HG03354 (cell line): ENCODE measurements at regions not wholly inside any gene's neighbourhood (a gene's known extent, or its start where the extent isn't known, plus 50 kb on each side); places are given as distances from the start of the nearest gene placed in this dataset.

Experiments
- ATAC-seq: cut with Tn5 transposase; IDR thresholded peaks from one replicate; pipeline ENCODE4 v1.9.1; 2021; ENCODE audit warnings: mild to moderate bottlenecking; ENCODE audit not compliant: unreplicated experiment, poor library complexity, severe bottlenecking

DNA sequence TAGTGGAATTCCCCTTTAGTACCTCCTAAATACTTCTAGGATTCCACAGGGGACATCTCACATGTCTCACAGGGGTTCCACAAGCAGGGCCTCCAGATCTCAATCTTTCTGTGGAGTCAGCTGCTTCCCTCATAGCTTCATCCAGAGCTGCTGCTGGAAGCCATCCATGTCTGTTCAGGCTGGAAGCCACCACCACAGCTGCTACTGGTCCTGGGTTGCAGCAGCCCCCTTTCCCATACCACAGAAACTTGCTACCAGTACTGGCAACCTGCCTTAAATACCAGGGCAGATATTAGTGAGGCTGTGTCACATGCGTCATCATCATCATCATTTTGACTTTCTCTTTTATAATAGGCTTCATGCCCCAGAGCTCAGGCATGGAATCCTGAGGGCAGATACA lies 242.7 kb upstream of the NCAM1 start:
- no peak for ATAC-seq

DNA sequence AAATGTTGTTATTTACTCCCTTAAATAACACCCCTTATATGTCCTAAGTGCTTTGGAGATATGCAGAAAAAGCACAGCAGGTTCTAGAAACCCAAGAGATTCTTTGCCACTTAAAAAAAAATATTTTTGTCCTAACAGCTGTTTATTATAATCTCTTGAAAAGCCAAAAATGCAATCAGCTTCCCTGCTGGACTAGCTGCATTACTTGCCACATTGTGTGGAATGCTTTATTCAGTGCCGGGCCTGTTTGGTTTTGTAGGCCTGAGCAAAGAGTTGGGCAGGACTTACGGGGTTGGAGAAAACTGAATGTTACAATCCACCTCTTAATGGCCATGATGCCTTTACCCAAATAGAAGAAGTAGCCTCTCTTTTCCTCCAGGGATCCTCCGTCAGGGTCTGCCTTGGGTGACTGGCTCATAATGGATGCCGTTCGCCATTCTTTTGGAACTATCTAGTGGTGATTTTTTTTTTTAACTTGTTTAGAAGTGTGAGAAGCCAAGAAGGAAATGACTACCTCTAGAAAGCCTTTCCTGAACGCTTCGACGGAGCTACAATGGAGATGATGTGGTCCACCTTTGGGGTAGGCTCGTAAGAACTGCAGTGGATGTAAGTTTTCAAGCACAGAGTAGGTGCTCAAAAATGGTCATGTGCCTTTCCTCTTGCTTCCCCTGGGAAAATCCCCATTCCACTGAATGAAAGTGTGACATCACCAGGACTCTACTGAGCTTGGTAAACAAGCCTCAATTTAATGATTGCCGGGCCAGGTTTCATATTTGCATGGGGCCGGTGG lies 241.3 kb upstream of the NCAM1 start:
- no peak for ATAC-seq

DNA sequence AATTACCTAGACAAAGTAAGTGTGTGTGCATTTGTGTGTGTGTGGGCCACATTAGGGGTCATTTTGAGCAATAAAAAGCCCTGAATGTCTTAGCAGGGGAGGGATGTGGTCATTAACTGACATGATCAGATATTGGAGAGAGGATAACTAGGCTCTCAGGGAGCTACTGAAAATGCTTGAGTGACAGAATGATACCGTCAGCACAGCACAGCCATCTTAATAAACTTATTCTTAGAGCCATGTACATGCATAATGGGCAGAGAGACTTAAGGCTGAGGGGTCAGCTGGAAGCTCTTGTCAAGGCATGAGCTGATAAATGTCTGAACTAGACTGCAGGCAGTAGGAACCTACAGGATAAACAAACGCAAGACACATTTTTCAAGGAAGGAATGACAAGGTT lies 239.1 kb upstream of the NCAM1 start:
- no peak for ATAC-seq

DNA sequence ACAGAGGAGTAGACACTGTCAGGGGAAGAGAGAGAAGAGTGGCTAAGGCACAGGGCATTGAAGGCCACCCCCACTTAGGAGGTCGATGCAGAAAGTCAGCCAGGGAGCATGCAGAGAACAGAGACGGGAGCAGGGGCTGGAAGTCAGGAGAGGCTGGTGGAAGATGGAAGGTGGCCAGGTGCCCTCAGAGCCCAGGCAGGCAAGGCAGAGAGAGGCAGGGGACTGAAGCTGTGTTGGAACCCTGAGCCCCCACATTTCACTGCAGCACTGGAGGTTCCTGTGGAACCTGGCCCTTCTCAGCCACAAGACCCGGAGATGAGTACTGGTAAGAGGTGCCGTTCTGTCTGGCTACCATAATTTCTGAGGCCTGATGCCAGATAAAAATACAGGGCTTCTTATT lies 238.3 kb upstream of the NCAM1 start:
- no peak for ATAC-seq

DNA sequence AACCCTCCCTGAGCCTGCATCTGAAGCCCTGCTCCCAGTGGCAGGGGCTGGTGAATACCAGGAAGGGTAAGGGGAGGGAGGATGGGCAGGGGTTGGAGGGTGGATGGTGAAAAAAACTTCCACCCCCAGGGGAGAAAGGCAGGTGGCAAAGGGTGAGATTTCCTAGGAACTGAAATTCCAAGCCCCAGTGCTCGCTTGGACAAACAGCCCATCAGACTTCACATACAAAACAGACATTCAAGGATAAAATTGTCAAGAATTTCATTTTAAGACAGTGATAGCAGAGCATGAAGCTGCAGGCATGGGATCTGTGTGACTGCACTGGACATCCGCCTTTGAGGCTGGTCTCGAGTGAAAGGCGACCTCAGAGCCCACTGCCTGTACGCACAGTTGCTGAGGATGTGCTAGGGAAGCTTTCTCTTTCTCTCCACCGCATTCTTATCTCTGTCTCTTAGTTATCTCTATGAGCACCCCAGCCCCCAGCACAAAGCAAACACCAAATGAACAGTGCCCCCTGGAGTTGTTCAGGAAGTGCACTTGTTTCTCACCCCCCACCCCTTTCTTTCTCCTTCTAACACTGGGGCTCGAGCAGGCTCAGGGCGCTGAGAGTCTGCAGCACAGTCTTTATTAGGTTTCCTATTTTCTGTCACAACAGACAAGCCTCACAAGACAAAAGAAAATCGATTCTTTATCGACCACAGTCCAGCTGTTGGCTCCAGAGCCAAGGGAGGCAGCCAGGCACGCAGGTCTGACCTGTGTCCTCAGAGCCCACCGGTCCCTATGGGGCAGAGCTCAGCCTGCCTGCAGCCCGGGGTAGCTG lies 237.3 kb upstream of the NCAM1 start:
- ATAC-seq, result no peak

DNA sequence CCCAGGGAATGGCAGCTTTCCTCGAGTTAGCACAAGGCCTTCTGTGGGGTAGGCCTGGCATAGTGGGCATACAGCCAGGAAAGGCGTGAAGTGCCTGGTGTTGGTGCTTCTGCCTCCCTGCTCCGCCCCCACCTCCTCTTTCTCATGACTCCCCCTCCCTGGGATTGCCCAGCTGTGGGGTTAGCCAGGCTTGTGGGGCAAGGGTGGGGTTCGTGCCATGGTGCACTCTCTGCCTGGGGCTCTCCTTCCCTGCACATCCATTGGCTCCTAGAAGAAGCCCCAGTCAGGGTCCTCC lies 236.8 kb upstream of the NCAM1 start:
- ATAC-seq, result no peak

DNA sequence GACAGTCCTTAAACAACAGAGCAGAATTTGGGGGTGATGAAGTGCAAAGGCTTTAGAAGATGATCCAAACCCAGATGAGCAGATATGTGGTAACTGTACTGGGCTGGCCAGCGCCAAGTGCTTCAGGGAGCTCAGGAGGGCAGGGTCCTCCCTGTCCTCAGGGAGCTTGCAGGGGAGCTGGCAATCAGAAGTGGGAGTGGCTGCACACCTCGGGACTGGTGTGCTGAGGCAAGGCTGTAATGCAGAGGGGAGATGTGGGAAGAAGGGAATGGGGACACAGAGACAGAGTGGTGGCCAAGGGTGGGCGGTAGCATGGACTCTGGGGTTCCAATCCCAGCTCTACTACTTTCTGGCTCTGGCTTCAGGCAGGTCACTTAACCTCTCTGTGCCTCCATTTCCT lies 235.6 kb upstream of the NCAM1 start:
- ATAC-seq, result no peak

DNA sequence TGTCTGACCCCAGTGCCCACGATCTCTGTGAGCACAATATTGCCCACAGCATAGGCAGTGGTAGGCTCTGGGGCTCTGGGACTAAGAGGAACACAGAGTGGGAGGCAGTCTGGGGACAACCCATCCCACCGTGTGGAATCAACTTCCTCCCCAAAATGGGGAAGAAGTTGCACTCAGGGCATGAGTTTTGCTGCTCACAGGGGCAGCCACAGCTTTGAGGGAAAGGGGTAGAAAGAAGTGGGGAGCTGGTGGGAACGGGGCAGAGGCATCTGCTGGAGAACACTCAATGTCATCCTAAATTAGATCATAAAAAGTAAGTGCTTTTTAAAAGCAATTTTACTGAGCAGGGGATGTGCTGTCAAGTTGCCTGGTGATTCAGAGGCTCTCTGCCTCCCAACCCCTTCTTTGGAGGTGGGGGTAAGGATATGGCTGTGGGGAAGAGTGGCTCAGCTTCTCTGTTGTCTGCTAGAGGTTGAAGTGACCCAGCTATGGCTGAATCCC lies 233.8 kb upstream of the NCAM1 start:
- no peak for ATAC-seq

DNA sequence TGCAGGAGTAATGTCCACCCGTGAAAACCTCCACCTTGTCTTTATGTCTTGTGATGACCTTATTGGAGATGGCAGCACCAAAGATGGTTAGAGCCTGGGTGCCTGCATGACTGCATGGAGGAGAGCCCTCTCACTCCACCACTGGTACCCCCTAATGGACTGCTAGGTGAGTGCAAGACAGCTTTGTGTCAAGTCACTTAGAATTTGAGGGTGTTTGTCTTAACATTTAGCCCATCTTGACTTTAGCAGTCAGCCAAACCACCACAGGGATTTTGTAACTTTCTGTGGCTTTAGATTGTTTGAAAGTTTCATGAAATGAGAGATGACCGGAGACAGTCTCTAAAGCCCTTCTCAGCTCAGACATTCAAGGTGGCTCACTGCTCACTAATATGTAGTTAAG lies 232.9 kb upstream of the NCAM1 start:
- ATAC-seq, result no peak

DNA sequence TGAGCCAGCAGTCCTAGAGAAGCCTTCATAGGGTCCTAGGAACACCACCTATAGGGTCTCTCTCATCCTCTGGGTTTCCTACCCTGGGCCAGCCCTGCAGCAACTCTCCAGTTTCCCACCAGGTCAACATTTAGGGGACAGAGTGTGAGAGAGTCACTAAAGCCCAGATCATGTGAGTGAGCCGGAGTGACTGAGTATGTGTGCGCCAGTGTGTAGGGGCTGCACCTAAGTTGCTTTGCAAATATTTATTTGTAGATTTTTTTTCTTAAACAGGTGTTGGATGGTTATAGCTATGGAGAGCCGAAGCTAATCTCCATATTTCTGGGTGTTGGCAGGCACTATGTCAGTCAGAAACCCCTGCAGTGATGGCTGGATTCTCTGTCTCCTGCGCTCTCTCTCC lies 232.5 kb upstream of the NCAM1 start:
- ATAC-seq, result no peak

DNA sequence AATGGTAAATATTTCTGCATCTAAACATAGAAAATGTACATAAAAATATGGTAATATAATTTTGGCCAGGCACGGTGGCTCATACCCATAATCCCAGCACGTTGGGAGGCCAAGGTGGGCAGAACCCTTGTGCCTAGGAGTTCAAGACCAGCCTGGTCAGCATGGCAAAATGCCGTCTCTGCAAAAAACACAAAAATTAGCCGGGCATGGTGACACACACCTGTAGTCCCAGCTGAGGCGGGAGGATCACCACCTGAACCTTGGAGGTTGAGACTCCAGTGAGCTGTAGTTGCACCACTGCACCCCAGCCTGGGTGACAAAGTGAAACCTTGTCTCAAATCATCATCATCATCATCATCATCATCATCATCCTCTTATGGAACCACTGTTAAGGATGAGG lies 230.6 kb upstream of the NCAM1 start:
- no peak for ATAC-seq

DNA sequence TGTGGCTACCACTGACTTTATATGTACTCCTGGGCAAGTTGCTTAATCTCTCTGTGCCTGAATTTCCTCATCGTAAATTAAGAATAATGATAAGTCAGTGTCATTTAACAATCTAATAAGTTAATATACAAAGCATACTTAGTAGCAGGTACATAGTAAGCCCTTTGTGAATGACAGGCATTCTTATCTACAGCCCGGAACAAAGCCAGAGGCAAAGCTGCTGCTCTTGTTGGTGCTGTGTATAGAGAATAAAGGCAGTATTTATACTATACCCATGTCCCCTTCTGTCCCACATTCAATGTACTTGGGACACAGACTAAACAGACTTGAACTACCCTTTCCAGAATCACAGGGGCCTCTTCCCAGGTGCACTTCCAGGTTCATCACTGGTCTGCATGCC lies 229.7 kb upstream of the NCAM1 start:
- ATAC-seq, result no peak

DNA sequence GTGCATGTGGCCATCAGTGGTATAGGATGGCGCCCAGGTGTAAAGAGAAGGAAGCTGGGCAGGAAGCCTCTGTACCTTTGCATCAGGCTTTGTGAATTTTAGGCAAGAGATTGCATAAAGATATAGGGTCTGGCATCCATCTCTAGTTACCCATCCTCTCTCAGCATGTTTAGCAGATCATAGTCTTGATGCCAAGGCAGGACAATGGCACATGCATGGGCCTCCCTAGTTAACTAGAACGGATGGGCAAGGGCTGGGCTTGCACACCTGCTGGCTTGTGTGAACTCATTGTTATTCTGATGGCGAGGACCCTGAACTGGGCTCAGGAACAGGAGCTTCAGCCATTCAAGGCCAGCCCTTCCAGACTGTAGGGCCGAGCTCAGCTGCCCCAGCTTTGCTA lies 229.2 kb upstream of the NCAM1 start:
- no peak for ATAC-seq

DNA sequence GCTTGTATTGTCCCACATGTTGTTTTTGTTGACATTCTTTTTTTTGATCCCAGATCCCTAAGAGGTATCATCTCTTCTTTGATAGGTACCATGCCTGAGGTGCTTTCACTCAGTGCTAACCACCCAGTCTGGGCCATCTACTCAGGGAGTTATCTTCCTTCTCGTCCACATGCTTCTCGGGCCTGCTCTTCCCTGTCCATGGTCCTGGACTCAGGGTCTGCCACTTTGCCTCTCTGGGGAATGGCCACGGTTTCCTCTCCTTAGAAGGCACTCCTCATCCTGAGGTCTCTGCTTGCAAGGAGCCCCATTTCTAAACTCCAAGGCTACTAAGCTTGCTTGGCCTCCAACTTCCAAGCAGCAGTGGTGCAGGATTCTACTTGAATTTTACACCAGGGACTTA lies 227.0 kb upstream of the NCAM1 start:
- ATAC-seq, result no peak

DNA sequence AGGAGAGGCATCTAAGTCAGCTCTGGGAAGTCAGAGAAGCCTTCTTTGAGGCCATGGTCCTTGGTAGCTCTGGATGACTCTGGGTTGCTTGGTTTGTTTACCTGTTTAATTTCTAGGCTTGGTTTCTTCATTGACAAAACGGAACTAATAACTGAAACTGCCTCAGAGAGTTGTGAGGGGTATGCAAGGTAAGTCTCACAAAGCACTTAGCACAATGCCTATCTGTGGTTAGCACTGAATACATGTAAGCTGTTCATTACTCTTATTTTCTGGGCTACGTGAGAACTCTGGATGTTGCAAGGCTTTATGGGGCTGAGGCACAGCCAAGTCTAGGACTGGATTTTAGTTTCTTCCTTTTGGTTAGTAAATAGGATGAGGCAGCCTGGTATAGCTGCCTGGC lies 225.8 kb upstream of the NCAM1 start:
- ATAC-seq, result no peak

DNA sequence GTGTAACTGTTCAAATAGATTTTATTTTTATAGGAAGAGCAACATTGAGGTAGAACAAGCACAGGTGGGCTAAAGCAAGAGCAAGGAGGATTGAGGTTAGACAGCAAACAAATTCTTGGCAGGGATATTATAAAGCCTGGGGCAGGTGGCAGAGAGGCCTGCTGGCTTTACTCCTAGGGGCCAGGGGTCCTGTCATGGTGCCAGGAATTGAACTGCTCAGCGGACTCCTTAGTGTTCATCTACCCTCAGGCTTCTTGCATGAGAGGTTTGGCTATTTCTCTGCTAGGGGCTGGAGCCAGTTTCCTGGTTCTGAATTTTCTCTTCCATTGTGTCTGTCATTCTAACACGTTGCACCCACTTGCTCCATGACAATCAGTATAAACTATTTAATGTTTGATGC lies 217.2 kb upstream of the NCAM1 start:
- ATAC-seq, result no peak

DNA sequence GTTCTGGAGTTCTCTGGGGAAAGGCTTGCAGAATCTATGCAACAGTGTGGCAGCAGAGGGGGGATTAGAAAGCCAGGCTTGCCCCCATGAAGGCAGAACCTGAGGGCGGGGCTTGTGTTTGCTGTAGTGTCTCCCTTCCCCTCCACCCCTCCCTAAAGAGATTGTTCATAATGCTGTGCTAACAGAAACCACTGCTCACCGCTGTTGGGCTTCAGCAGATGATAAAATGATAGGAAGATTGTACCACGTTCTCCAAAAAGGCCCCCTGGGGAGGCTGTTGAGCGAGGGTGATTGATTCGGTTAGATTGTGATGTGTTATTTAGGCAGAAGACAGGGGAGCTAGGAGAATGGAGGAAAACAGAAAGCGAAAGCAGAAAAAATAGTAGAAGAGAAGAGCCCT lies 215.2 kb upstream of the NCAM1 start:
- no peak for ATAC-seq

DNA sequence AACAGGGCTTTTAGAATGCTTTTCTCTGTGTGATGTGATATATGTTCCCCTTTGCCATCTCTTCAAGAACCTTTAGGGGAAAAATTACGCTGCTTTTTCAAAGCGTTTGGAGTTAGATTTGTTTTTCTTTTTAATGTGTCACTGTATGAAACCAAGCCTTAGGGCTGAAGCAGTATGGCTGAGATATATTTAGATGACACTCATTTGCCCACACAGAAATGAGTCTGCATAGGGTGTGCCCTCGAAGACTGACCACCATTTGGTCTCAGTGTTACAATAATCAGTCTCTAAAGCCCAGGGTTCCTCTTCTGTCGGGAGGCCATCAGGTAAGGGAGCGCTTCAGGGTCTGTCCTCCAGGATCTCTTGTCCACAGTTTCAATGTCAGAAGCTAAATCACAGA lies 213.0 kb upstream of the NCAM1 start:
- no peak for ATAC-seq

DNA sequence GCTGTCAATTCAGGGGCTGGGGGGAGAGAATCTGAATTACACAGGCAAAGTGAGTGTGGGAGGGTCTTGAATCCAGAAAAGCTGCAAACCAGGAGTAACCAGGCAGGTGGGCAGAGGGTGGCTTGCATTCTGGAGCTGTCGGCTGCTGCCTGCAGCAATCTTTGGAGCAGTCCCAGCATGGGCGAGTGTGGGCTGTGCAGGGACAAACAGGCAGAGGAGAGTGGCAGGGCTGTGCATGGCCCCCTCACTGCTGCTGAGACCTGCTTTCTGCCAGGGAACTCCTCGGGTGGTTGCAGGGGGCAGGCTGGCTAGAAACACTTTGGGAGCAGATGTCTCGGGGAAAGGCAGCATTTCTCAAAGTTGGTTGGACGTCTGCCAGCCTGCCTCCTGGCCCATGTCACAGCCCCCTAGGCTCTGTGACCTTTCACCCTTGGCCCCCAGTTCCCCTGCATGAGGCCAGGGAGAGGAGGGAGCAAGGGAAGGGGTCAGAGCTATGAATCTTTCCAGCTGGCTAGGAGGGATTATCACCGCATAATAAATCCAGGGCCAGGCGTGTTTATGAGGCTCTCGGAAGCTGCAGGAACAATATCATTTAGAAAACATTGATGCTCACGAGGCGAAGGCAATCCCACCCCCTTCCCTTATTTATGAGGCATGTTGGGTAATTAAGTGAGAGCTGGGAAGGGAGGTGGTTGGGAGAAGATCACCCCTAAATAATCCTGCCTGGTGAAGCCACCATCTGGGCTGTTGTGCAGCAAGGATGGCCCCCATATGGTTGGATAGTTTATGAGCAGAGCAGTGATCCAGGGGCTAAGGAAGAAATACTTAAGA lies 212.3 kb upstream of the NCAM1 start:
- ATAC-seq, result no peak

DNA sequence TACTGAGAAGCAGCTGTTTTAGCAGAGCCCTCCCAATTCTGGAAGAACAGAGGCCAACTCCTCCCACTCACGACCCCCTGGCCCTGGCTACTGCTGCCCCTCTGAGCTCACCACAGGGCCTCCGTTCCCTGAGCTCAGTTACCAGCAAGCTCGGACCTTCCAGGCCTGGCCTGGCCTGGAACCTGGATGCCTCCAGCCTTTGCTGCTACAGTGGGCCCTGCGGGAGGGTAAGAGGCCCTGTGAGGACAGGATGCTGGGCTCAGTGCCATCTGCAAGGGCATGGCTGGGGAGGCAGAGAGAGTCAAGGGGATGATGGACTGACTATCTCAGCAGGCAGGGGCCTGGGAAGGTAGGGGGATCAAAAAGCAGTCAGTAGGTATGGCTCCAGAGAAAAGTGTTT lies 209.9 kb upstream of the NCAM1 start:
- ATAC-seq, result no peak

DNA sequence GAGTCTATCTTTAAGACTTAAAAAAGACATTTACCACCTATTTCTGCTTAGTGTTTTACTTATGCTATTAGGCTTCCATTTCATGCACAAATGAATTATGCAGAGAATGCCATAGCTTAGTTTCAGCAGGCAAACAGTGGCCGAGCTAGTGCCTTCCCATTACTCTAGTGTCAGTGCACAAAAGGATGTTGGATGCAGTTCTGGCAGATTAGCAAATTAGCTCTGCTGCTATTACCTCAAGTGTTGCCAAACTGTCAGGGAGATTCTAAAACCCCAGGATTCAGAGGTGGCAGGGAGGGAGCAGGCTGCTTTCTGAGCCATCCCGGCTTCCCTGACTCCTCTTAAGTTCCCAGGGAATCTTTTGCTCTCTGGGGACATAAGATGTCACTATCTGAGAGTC lies 209.4 kb upstream of the NCAM1 start:
- no peak for ATAC-seq
